OCI-LY7 (cell line): ENCODE measurements at regions not wholly inside any gene's neighbourhood (a gene's known extent, or its start where the extent isn't known, plus 50 kb on each side); places are given as distances from the start of the nearest gene placed in this dataset.

Experiments used
- EZH2phosphoT487 ChIP-seq: fragments of 200-600 bp; sonication (generic); IDR thresholded peaks from 2 replicates; pipeline ENCODE4 v1.6.1; 2018; ENCODE audit warnings: low read depth, borderline replicate concordance, mild to moderate bottlenecking, mixed run types, antibody characterized with exemption, low read length, moderate library complexity, mixed read lengths
- TF ChIP-seq, protein P1 (sequence below): fragments of 200-600 bp; sonication (generic); conservative IDR thresholded peaks from 2 replicates; pipeline ENCODE4 v1.5.1; 2014; ENCODE audit warnings: mild to moderate bottlenecking, antibody characterized with exemption, low read length, moderate library complexity, mixed read lengths

DNA sequence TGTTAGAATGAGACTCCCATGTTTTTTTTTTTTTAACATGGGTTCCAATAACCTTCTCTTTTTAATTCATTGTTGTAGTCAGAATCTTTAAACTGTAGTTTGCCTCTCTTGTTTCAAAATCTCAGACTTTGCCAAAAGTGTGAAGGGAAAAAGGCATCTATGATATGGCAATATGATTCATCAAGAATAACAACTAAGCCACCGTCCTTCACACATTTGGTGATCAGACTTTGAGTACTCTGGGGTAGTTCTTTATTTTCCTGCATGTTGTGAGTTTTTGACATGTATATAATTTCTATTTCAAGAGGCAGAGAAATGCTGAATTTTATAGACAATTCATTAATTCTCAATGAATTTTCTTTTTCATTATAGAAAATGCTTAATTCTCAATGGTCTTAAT, 53.5 kb upstream of the CERS6 start:
- TF ChIP-seq, protein P1, sequence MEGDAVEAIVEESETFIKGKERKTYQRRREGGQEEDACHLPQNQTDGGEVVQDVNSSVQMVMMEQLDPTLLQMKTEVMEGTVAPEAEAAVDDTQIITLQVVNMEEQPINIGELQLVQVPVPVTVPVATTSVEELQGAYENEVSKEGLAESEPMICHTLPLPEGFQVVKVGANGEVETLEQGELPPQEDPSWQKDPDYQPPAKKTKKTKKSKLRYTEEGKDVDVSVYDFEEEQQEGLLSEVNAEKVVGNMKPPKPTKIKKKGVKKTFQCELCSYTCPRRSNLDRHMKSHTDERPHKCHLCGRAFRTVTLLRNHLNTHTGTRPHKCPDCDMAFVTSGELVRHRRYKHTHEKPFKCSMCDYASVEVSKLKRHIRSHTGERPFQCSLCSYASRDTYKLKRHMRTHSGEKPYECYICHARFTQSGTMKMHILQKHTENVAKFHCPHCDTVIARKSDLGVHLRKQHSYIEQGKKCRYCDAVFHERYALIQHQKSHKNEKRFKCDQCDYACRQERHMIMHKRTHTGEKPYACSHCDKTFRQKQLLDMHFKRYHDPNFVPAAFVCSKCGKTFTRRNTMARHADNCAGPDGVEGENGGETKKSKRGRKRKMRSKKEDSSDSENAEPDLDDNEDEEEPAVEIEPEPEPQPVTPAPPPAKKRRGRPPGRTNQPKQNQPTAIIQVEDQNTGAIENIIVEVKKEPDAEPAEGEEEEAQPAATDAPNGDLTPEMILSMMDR = no peak
- no peak for TF ChIP-seq EZH2phosphoT487
